MM.1S (cell line): ENCODE measurements at regions not wholly inside any gene's neighbourhood (a gene's known extent, or its start where the extent isn't known, plus 50 kb on each side); places are given as distances from the start of the nearest gene placed in this dataset.

Experiments
- EZH2phosphoT487 ChIP-seq: fragments of 300-600 bp; sonication (generic); IDR thresholded peaks from 2 replicates; pipeline ENCODE4 v1.6.1; 2018; ENCODE audit warnings: antibody characterized with exemption, low read length
- TF ChIP-seq, protein P1 (sequence below): fragments of 300-600 bp; sonication (generic); IDR thresholded peaks from 2 replicates; pipeline ENCODE4 v1.5.1; 2016; ENCODE audit warnings: antibody characterized with exemption, low read length, mixed read lengths

DNA sequence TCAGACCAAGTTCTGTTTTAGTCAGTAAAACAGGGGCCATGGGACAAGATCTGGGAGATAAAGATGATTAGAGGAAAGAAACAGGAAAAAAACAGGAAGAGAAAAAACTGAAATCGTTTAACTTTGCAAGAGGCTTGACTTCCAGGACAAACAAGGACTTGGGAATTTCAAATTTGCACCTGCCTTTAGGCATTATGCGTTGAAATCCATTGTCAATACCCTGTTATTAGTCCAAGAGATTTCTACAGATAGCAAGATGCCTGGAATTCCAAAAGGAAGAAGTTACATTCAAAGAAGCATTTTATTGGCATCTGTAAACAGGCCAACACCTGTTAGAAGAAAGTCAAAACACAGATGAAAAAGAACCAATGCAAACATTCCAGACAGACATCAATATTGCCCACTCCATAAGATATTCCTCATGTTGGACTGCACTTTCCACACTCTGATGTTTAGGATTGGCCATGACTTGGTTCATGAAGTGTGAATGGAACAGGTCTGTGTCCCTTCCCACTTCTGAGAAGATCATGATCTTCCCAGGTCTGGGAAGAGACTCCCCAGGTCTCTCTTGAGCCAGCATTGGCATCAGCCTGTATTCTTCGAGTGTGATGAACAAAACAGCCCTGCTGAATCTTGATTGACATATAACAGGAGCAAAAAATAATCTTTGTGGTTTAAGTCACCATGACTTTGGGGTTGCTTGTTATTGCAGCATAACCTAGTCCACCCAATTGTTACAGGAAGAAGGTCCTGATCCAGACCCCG lies 181.4 kb upstream of the FN1 start:
- no peak for TF ChIP-seq EZH2phosphoT487
- TF ChIP-seq, protein P1, sequence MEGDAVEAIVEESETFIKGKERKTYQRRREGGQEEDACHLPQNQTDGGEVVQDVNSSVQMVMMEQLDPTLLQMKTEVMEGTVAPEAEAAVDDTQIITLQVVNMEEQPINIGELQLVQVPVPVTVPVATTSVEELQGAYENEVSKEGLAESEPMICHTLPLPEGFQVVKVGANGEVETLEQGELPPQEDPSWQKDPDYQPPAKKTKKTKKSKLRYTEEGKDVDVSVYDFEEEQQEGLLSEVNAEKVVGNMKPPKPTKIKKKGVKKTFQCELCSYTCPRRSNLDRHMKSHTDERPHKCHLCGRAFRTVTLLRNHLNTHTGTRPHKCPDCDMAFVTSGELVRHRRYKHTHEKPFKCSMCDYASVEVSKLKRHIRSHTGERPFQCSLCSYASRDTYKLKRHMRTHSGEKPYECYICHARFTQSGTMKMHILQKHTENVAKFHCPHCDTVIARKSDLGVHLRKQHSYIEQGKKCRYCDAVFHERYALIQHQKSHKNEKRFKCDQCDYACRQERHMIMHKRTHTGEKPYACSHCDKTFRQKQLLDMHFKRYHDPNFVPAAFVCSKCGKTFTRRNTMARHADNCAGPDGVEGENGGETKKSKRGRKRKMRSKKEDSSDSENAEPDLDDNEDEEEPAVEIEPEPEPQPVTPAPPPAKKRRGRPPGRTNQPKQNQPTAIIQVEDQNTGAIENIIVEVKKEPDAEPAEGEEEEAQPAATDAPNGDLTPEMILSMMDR, result no peak
